HCT116 (cell line): ENCODE measurements at regions not wholly inside any gene's neighbourhood (a gene's known extent, or its start where the extent isn't known, plus 50 kb on each side); places are given as distances from the start of the nearest gene placed in this dataset.

Source experiments
- ATAC-seq: fragments of 200-7000 bp; cut with Tn5 transposase; 2 replicates; pipeline ENCODE4 v1.9.1; 2020; ENCODE audit warnings: mild to moderate bottlenecking, moderate library complexity
- BruUV-seq: library from RNA; stranded (reverse); fragments of 400-500 nt; replicated peaks from 2 replicates; lab custom pipeline; 2021; lab: Mats Ljungman, UMichigan
- CTCF ChIA-PET: fragments of 300-600 bp; sonication (Branson Sonifier 250); formaldehyde crosslinking; loops from one replicate; lab custom pipeline; 2021; ENCODE audit warnings: antibody characterized with exemption; lab: Charles Lee
- POLR2A ChIA-PET: fragments of 300-600, 350-600 bp; sonication (Branson Sonifier 250); formaldehyde crosslinking; loops from one replicate; lab custom pipeline; 2021; ENCODE audit warnings: antibody characterized with exemption; lab: Charles Lee
- RAD21 ChIA-PET, 2 experiments: fragments of 300-600 bp; sonication (Branson Sonifier 250); formaldehyde crosslinking; loops; one replicate each; lab custom pipeline; 2023; ENCODE audit warnings: low total read pairs in 2 of 2; ENCODE audit not compliant: uncharacterized antibody in 2 of 2, unreplicated experiment in 2 of 2, low non-redundant PET in 1 of 2; lab: Charles Lee
- DNase-seq: peaks from one replicate; pipeline ENCODE4 v3.0.0-alpha.2; 2010; ENCODE audit warnings: low read depth, low spot score
- H2AFZ ChIP-seq: fragments of 200-600 bp; shearing (Covaris generic), sonication (generic); 2 replicates; pipeline ENCODE4 v1.6.1; 2017; ENCODE audit warnings: low read depth, mixed run types, mixed read lengths, antibody characterized with exemption, low read length; ENCODE audit not compliant: poor library complexity, severe bottlenecking
- H3K27ac ChIP-seq: 2 replicates; pipeline ENCODE4 v1.5.1; 2012; ENCODE audit warnings: low read depth, low read length
- H3K27me3 ChIP-seq: fragments of 200-600 bp; sonication (generic); 2 replicates; pipeline ENCODE4 v1.6.1; 2016; ENCODE audit warnings: mixed run types, low read length, mixed read lengths; ENCODE audit not compliant: insufficient read depth
- H3K36me3 ChIP-seq, 2 experiments: fragments of 200-500 bp in 1 of 2; fragments of 200-600 bp in 1 of 2; sonication (Bioruptor generic) in 1 of 2; sonication (generic) in 1 of 2; 2 replicates each; pipeline versions ENCODE4 v1.5.1 to v1.6.1; 2014 to 2016; ENCODE audit warnings: low read length in 2 of 2, inconsistent platforms in 1 of 2, mixed read lengths in 1 of 2, mixed run types in 1 of 2; ENCODE audit not compliant: insufficient read depth in 2 of 2, control insufficient read depth in 1 of 2
- H3K4me1 ChIP-seq, 2 experiments: fragments of 200-600 bp in 1 of 2; sonication (generic) in 1 of 2; 2 replicates each; pipeline versions ENCODE4 v1.5.1 to v1.6.1; 2012 to 2017; ENCODE audit warnings: low read length in 2 of 2, inconsistent platforms in 1 of 2, mild to moderate bottlenecking in 1 of 2, mixed read lengths in 1 of 2, mixed run types in 1 of 2, moderate library complexity in 1 of 2; ENCODE audit not compliant: insufficient read depth in 2 of 2, control insufficient read depth in 1 of 2
- H3K4me2 ChIP-seq: fragments of 200-600 bp; sonication (generic); 2 replicates; pipeline ENCODE4 v1.6.1; 2017; ENCODE audit warnings: mixed run types, low read length, mixed read lengths
- H3K4me3 ChIP-seq, 2 experiments: fragments of 200-600 bp in 1 of 2; sonication (generic) in 1 of 2; replicated peaks in 1 of 2; 2 replicates each; pipeline ENCODE4 v1.5.1; 2011 to 2016; ENCODE audit warnings: low read length in 2 of 2, control low read depth in 1 of 2, low read depth in 1 of 2, mild to moderate bottlenecking in 1 of 2, mixed read lengths in 1 of 2, mixed run types in 1 of 2
- H3K79me2 ChIP-seq: fragments of 200-600 bp; sonication (generic); 2 replicates; pipeline ENCODE4 v1.6.1; 2017; ENCODE audit warnings: mild to moderate bottlenecking, mixed run types, low read length, moderate library complexity, mixed read lengths; ENCODE audit not compliant: insufficient read depth
- H3K9ac ChIP-seq: fragments of 200-600 bp; sonication (generic); 2 replicates; pipeline ENCODE4 v1.6.1; 2016; ENCODE audit warnings: low read length, mixed read lengths
- H3K9me2 ChIP-seq: fragments of 200-600 bp; sonication (generic), shearing (Covaris generic); 2 replicates; pipeline ENCODE4 v1.6.1; 2017; ENCODE audit warnings: mixed run types, mild to moderate bottlenecking, moderate library complexity; ENCODE audit not compliant: insufficient read depth
- H3K9me3 ChIP-seq, 2 experiments: fragments of 200-500 bp in 1 of 2; fragments of 200-600 bp in 1 of 2; sonication (Bioruptor generic) in 1 of 2; sonication (generic) in 1 of 2; 2 replicates each; pipeline ENCODE4 v1.6.1; 2014 to 2017; ENCODE audit warnings: low read length in 2 of 2, mixed read lengths in 2 of 2, inconsistent platforms in 1 of 2, low read depth in 1 of 2, mild to moderate bottlenecking in 1 of 2, mixed run types in 1 of 2, moderate library complexity in 1 of 2; ENCODE audit not compliant: control insufficient read depth in 1 of 2, insufficient read depth in 1 of 2
- H4K20me1 ChIP-seq: fragments of 200-600 bp; sonication (generic), shearing (Covaris generic); 2 replicates; pipeline ENCODE4 v1.6.1; 2017; ENCODE audit warnings: mixed run types, mild to moderate bottlenecking, moderate library complexity; ENCODE audit not compliant: insufficient read depth
- CBX3 ChIP-seq: IDR thresholded peaks from 2 replicates; pipeline ENCODE4 v1.6.1; 2012; ENCODE audit warnings: low read depth
- CTCF ChIP-seq, 3 experiments: fragments of 200-600 bp in 1 of 3; sonication (generic) in 1 of 3; IDR thresholded peaks in 2 of 3; conservative IDR thresholded peaks in 1 of 3; 2 replicates each; pipeline ENCODE4 v1.5.1; 2012 to 2017; ENCODE audit warnings: low read depth in 2 of 3, low read length in 2 of 3, antibody characterized with exemption in 1 of 3, borderline replicate concordance in 1 of 3, control low read depth in 1 of 3, mild to moderate bottlenecking in 1 of 3, mixed read lengths in 1 of 3, mixed run types in 1 of 3, moderate library complexity in 1 of 3; ENCODE audit not compliant: insufficient read depth in 1 of 3
- EGR1 ChIP-seq: IDR thresholded peaks from 2 replicates; pipeline ENCODE4 v1.6.1; 2012; ENCODE audit warnings: low read depth
- ELF1 ChIP-seq: IDR thresholded peaks from 2 replicates; pipeline ENCODE4 v1.6.1; 2012; ENCODE audit warnings: low read depth, borderline replicate concordance
- EZH2 ChIP-seq: fragments of 200-600 bp; sonication (generic); IDR thresholded peaks from 2 replicates; pipeline ENCODE4 v1.6.1; 2017; ENCODE audit warnings: antibody characterized with exemption, mixed run types
- EZH2phosphoT487 ChIP-seq: fragments of 200-600 bp; IDR thresholded peaks from 2 replicates; pipeline ENCODE4 v1.6.1; 2018; ENCODE audit warnings: antibody characterized with exemption, borderline replicate concordance
- MAX ChIP-seq: IDR thresholded peaks from 2 replicates; pipeline ENCODE4 v1.6.1; 2012
- RAD21 ChIP-seq: IDR thresholded peaks from 2 replicates; pipeline ENCODE4 v1.6.1; 2012; ENCODE audit warnings: low read depth, mild to moderate bottlenecking
- REST ChIP-seq: IDR thresholded peaks from 2 replicates; pipeline ENCODE4 v1.6.1; 2012; ENCODE audit warnings: low read depth
- SP1 ChIP-seq: IDR thresholded peaks from 2 replicates; pipeline ENCODE4 v1.6.1; 2012; ENCODE audit warnings: low read depth
- SRF ChIP-seq: IDR thresholded peaks from 2 replicates; pipeline ENCODE4 v1.6.1; 2012; ENCODE audit warnings: low read depth
- TCF7L2 ChIP-seq: IDR thresholded peaks from 2 replicates; pipeline ENCODE4 v1.7.0; 2011; ENCODE audit warnings: borderline replicate concordance, inconsistent platforms; ENCODE audit not compliant: insufficient read depth, insufficient read length; ENCODE audit errors: extremely low read depth
- YY1 ChIP-seq: IDR thresholded peaks from 2 replicates; pipeline ENCODE4 v1.6.1; 2011; ENCODE audit warnings: low read length, low read depth, moderate library complexity, mild to moderate bottlenecking; ENCODE audit not compliant: insufficient replicate concordance; ENCODE audit errors: extremely low read depth
- ZFX ChIP-seq: fragments of 450-650 bp; IDR thresholded peaks from 2 replicates; pipeline ENCODE4 v1.6.1; 2017
- intact Hi-C: fragments of 100-400 bp; cut with micrococcal nuclease; formaldehyde crosslinking; loops from 2 replicates; pipeline ENCODE4 v1.10.0; 2022
- TF ChIP-seq, protein P1 (sequence below): IDR thresholded peaks from 2 replicates; pipeline ENCODE4 v1.6.1; 2012

DNA sequence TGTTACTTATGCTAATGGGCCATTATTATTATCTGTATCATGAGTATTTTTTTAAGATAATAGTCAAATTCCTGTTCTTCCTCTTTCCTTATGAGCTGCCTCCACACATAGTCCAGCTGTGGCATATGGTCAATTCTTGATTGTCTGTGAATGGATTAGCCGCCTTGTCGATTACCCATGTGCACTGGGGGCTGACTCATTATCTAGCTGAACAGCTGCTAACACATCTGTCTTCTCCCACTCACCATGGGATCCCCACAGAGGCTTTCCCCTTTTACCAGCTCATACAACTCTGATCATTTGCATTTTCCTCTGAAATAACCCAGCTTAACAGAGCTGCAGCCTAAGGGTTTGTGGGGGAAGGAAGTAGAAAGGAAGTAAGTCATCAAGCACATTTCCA lies 915.0 kb downstream of the CDH11 start:
- Histone ChIP-seq H3K27ac (no peak overlapping the region), H3K36me3 (no peaks in the 10 kb centered on the region), H3K4me2 (no peak overlapping the region), H3K9me2 (no peaks in the 10 kb centered on the region), H4K20me1 (no peaks in the 10 kb centered on the region), H3K27me3 (no peaks in the 10 kb centered on the region), H3K4me1 (no peaks in the 10 kb centered on the region), H3K9ac (no peak overlapping the region), H2AFZ (no peak overlapping the region), H3K4me3 (no peak overlapping the region), H3K79me2 (no peaks in the 10 kb centered on the region), H3K9me3 (peaks cover 9% of the 10 kb centered on the region in 2 experiments; a peak in 2 of 4 replicates)
- ChIA-PET RAD21 (no interaction called here), POLR2A (no interaction called here), CTCF (no interaction called here)
- ATAC-seq (no peak), DNase-seq (no peak)
- intact Hi-C loops: no loop called here
- no TSS peak for BruUV-seq
- TF ChIP-seq REST (no peak), SRF (no peak), RAD21 (no peak), EZH2 (no peak), EGR1 (no peak), MAX (no peak), YY1 (no peak), ELF1 (no peak), CTCF (IDR thresholded peaks at IDR 0.05 in 2 of 3, conservative IDR thresholded peaks at IDR 0.05 in 1 of 3; ENCODE audit: borderline replicate concordance in 1 of 3, insufficient read depth in 1 of 3, low read depth in 2 of 3, low read length in 2 of 3) (no peak), ZFX (no peak), EZH2phosphoT487 (no peak), SP1 (no peak), TCF7L2 (no peak), CBX3 (no peak)
- TF ChIP-seq, protein P1, sequence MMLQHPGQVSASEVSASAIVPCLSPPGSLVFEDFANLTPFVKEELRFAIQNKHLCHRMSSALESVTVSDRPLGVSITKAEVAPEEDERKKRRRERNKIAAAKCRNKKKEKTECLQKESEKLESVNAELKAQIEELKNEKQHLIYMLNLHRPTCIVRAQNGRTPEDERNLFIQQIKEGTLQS: no peak
